HuH-7.5 (cell line): ENCODE measurements at regions not wholly inside any gene's neighbourhood (a gene's known extent, or its start where the extent isn't known, plus 50 kb on each side); places are given as distances from the start of the nearest gene placed in this dataset.
"Not testable (repeated sequence)": the region's sequence is repeated elsewhere in the genome, so short reads cannot be mapped to it uniquely, and the experiment has no call there.

Experiments used
- DNase-seq: peaks from one replicate; pipeline ENCODE4 v3.0.0; 2011; ENCODE audit warnings: low spot score

DNA sequence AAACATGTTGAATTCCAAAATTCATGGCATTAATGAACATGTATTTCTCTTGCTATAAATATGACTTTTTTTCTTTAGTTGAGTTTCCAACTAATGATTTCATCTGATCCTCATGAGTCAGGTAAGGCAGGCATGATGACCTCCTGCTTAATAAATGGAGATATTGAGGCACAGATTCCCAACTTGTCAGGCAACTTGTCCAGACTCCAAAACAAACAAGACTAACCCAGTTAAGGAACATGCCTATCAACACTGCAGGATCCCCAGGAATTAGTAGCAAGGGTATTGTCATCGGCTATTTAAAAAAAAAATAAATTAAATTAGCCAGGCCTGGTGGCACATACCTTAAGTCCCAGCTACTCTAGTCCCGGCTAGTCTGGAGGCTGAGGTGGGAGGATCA lies 121.3 kb upstream of the SALL4 start:
- DNase-seq, result no peak

DNA sequence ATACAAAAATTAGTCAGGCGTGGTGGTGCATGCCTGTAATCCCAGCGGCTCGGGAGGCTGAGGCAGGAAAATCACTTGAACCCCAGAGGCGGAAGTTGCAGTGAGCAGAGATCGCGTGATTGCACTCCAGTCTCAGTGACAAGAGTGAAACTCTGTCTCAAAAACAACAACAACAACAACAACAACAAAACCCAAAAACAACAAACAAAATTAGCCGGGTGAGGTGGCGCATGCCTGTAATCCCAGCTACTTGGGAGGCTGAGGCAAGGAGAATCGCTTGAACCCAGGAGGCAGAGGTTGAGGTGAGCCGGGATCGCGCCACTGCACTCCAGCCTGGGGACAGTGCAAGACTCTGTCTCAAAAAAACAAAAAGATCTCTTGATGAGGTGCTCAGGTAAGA lies 120.5 kb upstream of the SALL4 start:
- not testable (repeated sequence) for DNase-seq

DNA sequence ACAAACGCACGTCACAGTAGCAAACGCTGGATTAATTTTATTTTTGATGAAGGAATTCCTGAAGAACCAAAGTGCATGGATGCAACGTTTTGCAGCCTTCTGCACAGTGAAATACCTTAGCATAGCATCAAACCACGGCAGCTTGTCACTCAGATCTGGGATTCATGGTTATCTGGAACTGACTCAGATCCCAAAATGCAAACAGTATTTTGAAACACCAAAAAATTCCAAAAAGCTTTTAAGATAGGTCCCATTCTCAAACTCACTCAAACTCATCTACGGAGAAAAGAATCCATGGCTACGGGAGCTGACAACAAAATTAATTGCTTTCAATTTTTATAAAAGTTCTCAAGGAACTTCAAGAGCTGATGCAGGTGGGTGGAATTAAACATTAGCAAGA lies 116.2 kb upstream of the SALL4 start:
- no peak for DNase-seq

DNA sequence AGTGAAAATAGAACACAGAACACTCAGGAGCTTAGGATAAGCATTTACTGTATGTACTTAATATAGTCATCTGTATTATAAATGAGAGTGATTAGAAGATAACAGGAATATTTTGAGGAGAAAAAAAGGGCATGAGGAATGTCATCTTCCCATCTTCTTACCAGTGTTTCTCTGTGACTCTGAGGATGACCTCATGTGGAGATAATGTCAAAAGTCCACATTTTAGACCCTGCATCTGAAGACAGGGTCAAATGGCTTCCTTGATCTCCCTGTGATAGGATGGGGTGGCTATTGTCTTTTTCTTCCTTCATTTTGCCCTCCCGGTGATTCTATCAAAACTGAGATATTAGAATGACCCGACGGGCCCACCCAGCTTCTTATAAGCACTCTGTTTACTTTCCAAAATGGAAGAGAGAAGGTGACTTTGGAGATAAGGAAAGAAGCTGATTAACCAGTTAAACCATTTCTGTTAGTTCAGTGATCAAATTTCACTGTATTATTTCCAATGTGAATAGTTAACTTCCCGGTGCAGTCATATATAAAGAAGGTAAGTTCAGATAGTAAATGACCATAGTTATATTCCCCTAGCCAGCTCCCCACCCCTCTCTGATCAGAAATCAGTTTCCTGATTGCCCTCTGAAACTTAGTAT lies 115.7 kb upstream of the SALL4 start:
- DNase-seq, result no peak

DNA sequence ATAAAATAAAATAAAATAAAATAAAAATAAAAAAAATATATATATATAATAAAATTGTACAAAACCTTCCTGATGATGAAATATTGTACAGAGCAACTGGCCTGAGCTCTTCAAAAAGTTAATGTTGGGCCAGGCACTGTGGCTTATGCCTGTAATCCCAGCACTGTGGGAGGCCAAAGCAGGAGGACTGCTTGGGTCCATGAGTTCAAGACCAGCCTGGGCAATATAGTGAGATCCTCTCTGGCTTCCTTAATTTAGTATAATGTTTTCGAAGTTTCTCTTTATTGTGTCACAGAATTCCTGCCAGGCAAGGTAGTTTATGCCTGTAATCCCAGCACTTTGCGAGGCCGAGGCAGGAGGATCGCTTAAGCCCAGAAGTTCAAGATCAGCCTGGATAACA lies 113.9 kb upstream of the SALL4 start:
- no peak for DNase-seq

DNA sequence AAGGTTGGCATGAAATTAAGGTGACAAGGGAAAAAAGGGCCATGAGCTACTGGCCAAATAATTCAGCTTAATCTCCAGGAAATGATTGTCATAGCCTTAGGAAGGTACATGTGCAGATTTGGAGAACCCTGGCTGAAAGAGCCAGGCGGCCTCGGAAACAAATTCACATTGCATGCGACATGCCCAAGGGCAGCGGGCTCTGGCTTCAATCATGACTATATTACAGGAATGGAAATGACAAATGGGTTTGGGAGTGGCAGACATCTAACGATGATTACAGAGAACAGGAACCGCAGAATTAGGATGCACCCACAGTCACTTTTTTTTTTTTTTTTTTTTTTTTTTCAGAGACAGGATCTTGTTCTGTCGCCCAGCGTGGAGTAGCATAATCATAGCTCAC lies 112.4 kb upstream of the SALL4 start:
- DNase-seq, result no peak

DNA sequence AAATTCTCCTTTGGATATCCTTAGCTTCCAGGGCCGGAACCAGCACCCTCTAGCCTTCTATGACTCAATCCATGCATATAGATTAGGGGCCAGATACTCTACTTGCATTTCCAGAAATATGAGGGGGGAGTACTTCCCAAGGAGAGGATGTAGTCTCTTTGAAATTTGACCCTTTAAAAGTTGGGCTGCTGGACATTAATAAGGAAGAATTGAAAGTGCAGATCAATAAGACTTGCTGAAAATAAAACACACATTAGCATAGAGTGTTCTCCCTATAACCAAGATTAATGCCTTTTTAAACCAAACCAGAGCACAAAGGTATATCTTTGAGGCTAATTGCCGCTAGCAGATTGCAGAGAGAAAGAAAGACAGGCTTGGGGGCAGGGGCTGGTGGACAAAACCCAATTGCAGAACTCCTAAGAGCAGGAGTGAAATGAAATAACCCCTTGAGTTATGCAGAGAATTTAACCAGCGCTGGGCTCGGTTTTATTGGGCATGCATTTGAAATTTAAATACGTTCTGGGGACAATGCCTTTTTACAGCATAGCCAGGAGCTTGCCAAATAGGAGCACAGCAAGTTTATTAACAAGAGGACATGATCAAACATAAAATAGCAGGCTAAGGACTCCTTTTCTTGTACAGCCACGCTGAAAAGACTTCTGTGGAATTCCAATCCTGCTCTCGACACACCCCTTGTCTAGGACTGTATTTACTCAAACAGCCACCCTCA lies 108.2 kb upstream of the SALL4 start:
- peak; percentile 36 for DNase-seq

DNA sequence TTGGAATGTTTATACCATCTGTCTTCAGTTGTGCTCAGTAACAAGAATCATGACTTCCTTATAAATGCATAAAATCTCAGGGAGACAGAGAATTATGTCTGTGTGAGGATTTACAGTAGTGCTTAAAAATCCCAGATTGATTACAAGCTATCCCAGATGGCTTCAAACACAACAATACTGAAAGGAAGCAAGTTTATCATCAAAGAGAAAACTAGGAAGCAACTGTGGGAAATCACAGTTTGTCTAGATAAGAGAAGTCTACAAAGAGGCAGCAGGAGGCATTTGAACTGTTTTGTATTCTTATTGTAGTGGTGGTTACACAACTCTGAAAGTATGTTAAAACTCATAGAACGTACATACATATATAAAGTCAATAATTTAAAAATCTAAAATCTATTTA lies 104.4 kb upstream of the SALL4 start:
- no peak for DNase-seq

DNA sequence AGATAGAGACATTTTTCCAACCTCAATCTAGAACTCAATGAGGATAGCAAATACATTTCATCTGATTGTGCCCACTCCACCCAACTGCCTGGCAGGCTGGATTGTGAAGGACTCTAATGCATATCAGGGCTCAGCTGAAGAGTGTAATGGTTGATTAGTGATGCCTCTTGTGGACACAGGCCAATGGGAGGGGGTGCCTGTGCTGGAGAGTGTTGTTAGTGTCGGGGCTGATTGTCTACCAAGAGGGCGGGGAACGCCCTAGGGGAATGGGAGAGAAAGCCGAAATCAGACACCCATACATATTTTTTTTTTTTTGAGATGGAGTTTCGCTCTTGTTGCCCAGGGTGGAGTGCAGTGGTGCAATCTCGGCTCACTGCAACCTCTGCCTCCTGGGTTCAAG lies 103.7 kb upstream of the SALL4 start:
- no peak for DNase-seq

DNA sequence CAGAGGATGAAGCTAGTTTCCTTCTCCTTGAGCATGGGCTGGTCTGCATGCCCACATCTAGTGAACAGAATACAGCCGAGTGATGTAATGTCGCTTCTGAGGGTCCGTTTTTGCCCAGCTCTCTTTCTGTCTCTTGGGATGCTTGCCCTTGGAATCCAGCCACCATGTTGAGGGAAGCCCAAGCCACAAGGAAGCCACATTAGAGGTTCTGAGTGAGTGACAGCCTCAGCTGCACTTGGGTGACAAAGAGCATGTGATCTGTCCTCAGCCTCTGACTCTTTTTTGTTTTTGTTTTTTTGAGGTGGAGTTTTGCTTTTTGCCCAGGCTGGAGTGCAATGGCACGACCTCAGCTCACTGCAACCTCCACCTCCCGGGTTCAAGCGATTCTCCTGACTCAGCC lies 100.6 kb upstream of the SALL4 start:
- DNase-seq, result no peak

DNA sequence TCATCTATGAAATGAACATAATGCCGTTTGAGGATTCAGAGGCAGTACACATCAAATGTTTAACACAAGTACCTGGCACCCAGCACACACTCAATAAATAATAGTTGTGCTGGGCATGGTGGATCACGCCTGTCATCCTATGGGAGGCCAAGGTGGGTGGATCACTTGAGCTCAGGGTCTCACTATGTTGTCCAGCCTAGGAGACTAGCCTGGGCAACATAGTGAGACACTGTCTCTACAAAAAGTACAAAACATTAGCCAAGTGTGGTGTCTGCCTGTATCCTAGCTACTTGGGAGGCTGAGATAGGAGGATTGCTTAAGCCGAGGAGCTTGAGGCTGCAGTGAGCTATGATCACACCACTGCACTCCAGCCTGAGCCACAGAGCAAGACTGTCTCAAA lies 98.1 kb upstream of the SALL4 start:
- DNase-seq, result no peak

DNA sequence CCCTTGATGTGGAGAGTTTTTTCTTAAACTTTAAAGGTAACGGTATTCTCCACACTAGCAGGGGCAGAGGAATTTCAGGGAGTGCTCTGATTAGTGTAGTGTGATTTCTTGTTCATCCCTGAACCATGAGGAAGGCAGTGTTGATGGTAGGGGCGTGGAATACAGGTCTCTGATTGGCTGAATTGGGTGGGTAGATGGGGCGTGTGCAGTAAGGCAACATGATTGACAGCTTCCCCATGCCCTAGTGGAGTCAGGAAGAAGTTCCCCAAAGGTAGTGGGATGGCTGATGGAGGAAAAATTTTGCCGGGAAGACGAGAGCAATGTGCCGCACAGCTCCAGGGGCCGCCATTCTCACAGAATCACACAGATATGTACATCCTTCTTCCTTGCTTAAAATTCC lies 97.4 kb upstream of the SALL4 start:
- DNase-seq, result no peak

DNA sequence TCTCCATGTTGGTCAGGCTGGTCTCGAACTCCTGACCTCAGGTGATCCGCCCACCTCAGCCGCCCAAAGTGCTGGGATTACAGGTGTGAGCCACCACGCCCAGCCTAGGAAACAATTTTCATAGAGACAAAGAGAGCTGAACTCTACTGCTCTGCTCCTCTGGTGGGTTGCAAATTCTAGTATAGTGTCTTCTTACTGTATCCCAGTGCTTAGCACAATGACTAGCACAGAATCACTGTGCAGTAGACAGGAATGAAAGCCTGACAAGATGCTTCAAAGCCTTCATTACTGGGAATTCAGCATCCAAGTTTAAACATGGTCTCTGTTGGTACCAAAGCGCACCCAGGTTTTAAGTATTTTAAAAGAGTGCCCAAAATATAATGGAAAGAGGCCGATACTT lies 96.5 kb upstream of the SALL4 start:
- DNase-seq, result no peak

DNA sequence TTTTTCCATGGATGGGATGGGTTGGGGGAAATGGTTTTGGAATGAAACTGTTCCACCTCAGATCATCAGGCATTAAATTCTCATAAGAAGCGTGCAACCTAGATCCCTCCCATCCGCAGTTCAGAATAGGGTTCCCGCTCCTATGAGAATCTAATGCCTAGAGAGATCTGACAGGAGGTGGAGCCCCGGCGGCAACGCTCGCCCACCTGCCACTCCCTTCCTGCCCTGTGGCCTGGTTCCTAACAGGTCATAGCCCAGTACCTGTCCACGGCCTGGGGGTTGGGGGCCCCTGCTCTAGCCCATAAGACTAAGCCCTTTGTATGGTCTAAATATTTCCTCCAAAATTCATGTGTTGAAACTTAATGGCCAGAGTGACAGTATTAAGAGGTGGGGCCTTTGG lies 92.3 kb upstream of the SALL4 start:
- DNase-seq, result no peak

DNA sequence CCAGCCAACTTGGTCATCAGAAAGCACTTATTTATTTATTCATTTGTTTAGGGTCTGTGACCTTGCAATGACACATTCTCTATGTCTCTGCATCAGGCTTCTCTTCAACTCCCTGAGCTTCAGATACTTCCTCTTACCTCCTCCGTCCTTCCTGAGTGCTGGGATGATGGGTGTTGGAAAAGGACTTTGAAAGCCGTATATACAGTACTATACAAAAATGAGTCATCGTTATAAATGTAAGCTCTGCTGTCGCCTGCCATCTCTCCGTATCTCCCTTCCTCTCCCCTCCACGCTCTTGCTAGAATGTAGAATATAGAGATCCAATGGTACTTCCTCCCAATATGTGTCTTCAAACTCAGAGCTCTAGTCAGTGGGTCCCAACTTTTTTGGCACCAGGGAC lies 91.9 kb upstream of the SALL4 start:
- no peak for DNase-seq

DNA sequence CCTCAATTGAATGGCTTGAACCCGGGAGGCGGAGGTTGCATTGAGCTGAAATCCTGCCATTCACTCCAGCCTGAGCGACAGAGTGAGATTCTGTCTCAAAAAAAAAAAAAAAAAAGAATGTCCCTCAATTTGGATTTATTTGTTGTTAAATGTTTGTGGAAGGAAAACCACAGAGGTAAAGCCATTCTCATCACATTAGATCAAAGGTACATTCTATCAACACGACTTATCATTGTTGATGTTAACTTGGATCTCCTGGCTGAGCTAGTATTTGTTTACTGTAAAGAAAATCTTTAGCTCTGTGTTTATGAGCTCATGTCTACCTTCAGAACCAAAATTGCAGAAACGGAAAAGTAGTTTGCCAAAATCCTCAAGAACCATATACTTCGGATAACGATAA lies 91.4 kb upstream of the SALL4 start:
- DNase-seq, result no peak

DNA sequence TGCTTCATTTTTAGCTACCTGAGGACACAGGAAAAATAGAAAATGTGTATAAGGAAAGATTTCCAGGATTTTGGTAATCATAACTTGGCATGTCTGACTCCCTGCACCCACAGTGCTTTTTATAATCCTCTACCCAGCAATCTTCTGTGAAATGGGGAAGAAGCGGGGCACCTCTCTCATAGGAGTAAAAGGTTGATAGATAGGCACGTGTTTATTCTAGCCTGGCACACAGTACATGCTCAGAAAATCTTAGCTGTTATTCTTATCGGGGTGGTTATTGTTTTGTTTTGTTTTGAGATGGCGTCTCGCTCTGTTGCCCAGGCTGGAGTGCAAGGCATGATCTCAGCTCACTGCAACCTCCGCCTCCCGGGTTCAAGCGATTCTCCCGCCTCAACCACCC lies 87.7 kb upstream of the SALL4 start:
- no peak for DNase-seq

DNA sequence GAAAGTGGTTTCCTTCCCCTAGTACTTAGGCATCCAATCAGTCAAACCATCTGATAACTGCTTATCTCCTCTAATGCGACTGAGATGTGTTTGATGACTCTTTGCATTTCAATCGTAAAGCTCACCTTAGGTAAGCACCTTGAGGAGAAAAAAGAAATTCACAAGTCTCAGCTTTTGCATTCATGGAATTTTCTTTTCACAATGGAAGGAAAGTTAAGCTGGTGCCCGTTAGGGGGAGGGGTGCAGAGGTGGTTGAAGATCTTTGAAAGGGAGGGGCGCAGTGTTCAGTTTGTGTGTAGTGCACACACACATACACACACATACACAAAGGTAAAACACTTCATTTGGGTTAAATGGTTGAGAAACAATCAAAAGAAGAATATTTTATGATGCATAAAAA lies 87.1 kb upstream of the SALL4 start:
- DNase-seq, result no peak

DNA sequence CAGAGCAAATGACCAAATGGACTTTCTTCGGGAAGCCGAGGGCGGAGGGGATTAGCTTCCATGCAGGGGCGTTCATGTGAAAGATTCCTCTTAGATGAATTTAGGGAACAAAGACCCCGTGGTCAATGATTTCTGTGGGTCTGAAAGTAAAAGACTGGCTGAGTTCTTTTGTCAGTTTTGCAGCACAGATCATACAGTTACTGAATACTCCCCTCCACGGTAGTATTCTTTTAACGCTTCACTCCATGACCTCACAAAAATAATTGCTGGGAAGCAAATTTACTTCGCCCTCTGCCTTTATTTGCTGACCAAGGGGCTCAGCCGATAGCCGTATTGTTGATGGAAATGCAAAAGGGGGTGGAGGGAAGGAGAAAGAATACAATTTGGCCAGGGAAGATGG lies 86.0 kb upstream of the SALL4 start:
- no peak for DNase-seq

DNA sequence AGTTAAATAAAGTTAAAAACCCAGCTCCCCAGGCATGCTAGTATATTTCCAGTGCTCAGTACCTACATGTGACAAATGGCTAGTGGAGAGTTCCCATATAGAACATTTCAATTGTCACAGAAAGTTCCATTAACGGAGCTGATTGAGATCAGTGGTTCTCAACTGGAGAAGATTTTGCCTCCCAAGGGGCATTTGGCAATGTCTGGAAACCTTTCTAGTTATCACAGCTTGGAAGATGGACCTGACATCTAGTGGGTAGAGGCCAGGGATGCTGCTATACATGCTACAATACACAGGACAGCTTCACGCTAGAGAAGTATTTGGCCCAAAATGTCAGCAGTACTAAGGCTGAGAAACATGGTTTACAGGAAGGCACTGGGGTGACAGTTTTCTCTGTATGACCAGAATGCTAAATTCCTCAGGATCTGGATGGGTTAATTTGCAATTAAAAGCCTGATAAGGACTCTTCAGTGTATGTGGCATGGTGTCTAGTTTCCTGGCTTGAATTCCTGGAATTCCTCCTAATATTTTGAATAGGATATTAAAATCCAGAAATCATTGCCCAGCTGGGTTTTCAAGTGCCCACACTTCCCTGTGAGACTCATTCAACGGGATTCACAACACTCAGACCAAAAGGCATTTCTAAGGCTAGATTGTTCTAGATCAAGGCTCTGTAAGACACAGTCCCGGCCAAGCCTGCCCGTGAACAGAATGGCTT lies 84.7 kb upstream of the SALL4 start:
- DNase-seq, result no peak

DNA sequence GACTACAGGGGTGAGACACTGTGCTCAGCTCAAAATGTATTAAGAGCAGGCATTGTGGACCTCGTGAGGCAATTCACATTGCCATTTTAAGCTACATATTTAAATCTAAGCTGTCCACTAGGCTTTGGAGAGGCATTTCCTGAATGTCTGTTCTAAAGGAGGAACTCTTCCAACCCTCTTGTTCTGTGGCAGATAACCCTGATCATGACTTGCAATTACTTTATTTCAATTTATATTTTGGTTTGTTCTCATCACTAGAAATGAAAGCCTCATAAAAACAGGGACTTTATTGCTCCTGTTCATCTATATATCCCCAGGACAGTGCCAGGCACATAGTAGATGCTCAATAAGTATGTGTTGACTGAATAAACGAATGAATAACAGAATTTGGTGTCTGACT lies 84.0 kb upstream of the SALL4 start:
- DNase-seq, result no peak

DNA sequence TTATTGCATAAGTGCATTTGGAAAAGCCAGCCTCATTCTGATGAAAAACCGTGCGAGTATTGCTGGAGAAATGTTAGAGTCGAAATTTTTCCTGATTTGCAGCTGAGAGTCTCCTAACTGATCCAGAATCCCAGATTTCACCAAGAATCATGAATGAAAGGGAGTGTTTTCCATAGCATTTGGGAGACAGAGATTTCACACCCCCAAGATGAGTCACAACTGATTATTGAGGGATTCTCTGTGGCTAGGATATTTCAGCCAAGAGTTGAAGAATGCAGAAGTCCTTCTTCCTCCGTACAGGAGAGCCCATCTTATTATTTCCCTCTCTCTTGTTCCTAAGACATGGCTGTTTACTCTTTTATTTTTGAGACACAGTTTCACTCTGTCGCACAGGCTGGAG lies 82.2 kb upstream of the SALL4 start:
- DNase-seq, result no peak

DNA sequence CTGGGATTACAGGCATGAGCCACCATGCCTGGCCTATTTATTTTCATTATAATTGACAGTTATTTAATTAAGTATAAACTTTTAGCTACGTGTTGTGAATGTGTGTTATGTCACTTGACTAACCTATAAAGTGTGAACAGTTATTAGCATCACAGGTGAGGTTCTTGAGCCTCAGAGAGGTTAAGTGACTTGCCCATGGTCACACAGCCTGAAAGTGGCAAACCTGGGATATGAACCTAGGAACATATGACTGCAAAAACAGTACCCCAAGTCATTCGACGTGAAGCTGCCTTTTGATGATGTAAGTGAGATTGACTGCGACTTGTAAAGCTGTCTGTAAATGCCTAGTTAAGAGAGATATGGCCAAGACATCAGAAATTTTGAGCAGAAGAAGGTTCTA lies 77.9 kb upstream of the SALL4 start:
- no peak for DNase-seq
